Heart left ventricle (tissue), 13 donors: ENCODE measurements at regions not wholly inside any gene's neighbourhood (a gene's known extent, or its start where the extent isn't known, plus 50 kb on each side); places are given as distances from the start of the nearest gene placed in this dataset.

ENCODE experiments used
- POLR2A ChIP-seq, 2 donors: fragments of 450-650 bp; IDR thresholded peaks; one replicate each; pipeline ENCODE4 v1.6.1; 2017; ENCODE audit warnings: antibody characterized with exemption in 2 of 2, mild to moderate bottlenecking in 2 of 2, moderate library complexity in 2 of 2
- TF ChIP-seq, protein P1 (sequence below), 12 donors: fragments of 200-600 bp; sonication (generic) in 4 of 12; IDR thresholded peaks; one replicate each; pipeline versions ENCODE4 v1.5.0 to v1.8.0; 2018 to 2022; ENCODE audit warnings: antibody characterized with exemption in 12 of 12, mild to moderate bottlenecking in 5 of 12
- donor health status: ischemic (EF 13 %, LVEDD 7.1; RV severe dilation, severe dysfunction).
- donor health status: DM: no; HTN: yes; CAD: no.
- donor health status: DM: no; HTN: no; CAD: no.
- donor health status: ischemic (EF 25% LVEDD 6.9; RV normal size, moderate dysfunction).
- donor health status: ischemic (EF 25% LVEDD 5.7; RV mildly dilated, moderate dysfunction).
- donor health status: ischemic (EF 35%, LVEDD 5.7; RV mildly dilated, moderate dysfunction).
- donor health status: nonischemic (EF 11% LVEDD 7.7; RV severe dilation, severe dysfunction).
- donor health status: DM: yes; HTN: yes; CAD: no.
- donor health status: PGD.
- donor health status: ischemic (EF 29% LVEDD 5.4; RV normal size, mild dysfunction).
- donor health status: nonischemic (EF 23%, LVEDD 6.1; RV moderate dilation, normal function).

DNA sequence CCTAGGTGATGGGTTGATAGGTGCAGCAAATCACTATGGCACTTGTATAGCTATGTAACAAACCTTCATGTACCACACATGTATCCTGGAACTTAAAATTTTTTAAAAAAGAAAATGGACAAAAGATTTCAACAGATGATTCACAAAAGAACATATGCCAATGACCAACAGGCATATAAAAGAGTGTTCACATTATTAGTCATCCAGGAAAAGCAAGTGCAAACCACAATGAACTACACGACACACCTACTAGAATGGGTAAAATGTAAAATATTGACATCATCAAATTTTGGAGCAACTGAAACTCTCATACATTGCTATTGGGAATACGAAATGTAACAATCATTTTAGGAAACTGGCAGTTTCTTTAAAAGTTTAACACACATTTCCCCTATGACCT is 109.9 kb downstream of the YIPF5 start:
- TF ChIP-seq, protein P1, sequence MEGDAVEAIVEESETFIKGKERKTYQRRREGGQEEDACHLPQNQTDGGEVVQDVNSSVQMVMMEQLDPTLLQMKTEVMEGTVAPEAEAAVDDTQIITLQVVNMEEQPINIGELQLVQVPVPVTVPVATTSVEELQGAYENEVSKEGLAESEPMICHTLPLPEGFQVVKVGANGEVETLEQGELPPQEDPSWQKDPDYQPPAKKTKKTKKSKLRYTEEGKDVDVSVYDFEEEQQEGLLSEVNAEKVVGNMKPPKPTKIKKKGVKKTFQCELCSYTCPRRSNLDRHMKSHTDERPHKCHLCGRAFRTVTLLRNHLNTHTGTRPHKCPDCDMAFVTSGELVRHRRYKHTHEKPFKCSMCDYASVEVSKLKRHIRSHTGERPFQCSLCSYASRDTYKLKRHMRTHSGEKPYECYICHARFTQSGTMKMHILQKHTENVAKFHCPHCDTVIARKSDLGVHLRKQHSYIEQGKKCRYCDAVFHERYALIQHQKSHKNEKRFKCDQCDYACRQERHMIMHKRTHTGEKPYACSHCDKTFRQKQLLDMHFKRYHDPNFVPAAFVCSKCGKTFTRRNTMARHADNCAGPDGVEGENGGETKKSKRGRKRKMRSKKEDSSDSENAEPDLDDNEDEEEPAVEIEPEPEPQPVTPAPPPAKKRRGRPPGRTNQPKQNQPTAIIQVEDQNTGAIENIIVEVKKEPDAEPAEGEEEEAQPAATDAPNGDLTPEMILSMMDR (IDR thresholded peaks at IDR 0.05): no peak
- no peak for TF ChIP-seq POLR2A (IDR thresholded peaks at IDR 0.05)
